ENCODE measurements at regions not wholly inside any gene's neighbourhood (a gene's known extent, or its start where the extent isn't known, plus 50 kb on each side); places are given as distances from the start of the nearest gene placed in this dataset.

- DNase-seq (ENCODE audit: low spot score): no peak
- no peak for TF ChIP-seq CTCF (IDR thresholded peaks at IDR 0.05; ENCODE audit: borderline replicate concordance, control extremely low read depth, extremely low read depth, insufficient read depth, missing control alignments)
- in situ Hi-C loops (cut with MboI; ENCODE audit: low sequenced_read_pairs, unreplicated experiment): no loop called here
Observed at GRCh38 chr7:34523226-34523918, 134.6 kb upstream of the NPSR1 start.

- in situ Hi-C loops (cut with MboI; ENCODE audit: low sequenced_read_pairs, unreplicated experiment): no loop called here
- no peak for TF ChIP-seq CTCF (IDR thresholded peaks at IDR 0.05; ENCODE audit: borderline replicate concordance, control extremely low read depth, extremely low read depth, insufficient read depth, missing control alignments)
- no peak for DNase-seq (ENCODE audit: low spot score)
Observed at GRCh38 chr7:34530259-34530658, 127.8 kb upstream of the NPSR1 start.

- DNase-seq (ENCODE audit: low spot score): no peak
- in situ Hi-C loops (cut with MboI; ENCODE audit: low sequenced_read_pairs, unreplicated experiment): no loop called here
- no peak for TF ChIP-seq CTCF (IDR thresholded peaks at IDR 0.05; ENCODE audit: borderline replicate concordance, control extremely low read depth, extremely low read depth, insufficient read depth, missing control alignments)
Observed at GRCh38 chr7:34539003-34539402, 119.0 kb upstream of the NPSR1 start.

GRCh38 chr7:34544621-34545020 is 113.4 kb upstream of the NPSR1 start:
- TF ChIP-seq CTCF (IDR thresholded peaks at IDR 0.05; ENCODE audit: borderline replicate concordance, control extremely low read depth, extremely low read depth, insufficient read depth, missing control alignments): no peak
- DNase-seq (ENCODE audit: low spot score): no peak
- in situ Hi-C loops (cut with MboI; ENCODE audit: low sequenced_read_pairs, unreplicated experiment): no loop called here

GRCh38 chr7:34550996-34551395 is 107.0 kb upstream of the NPSR1 start:
- in situ Hi-C loops (cut with MboI; ENCODE audit: low sequenced_read_pairs, unreplicated experiment): no loop called here
- no peak for DNase-seq (ENCODE audit: low spot score)
- no peak for TF ChIP-seq CTCF (IDR thresholded peaks at IDR 0.05; ENCODE audit: borderline replicate concordance, control extremely low read depth, extremely low read depth, insufficient read depth, missing control alignments)

GRCh38 chr7:34552502-34552901 is 105.5 kb upstream of the NPSR1 start:
- in situ Hi-C loops (cut with MboI; ENCODE audit: low sequenced_read_pairs, unreplicated experiment): no loop called here
- no peak for TF ChIP-seq CTCF (IDR thresholded peaks at IDR 0.05; ENCODE audit: borderline replicate concordance, control extremely low read depth, extremely low read depth, insufficient read depth, missing control alignments)
- no peak for DNase-seq (ENCODE audit: low spot score)
